Astrocyte of the spinal cord (primary cell): ENCODE measurements at regions not wholly inside any gene's neighbourhood (a gene's known extent, or its start where the extent isn't known, plus 50 kb on each side); places are given as distances from the start of the nearest gene placed in this dataset.

Experiments used
- DNase-seq: peaks from one replicate; pipeline ENCODE4 v3.0.0; 2011; ENCODE audit warnings: low read depth, low spot score
- H3K4me3 ChIP-seq: 2 replicates; pipeline ENCODE4 v1.5.1; 2011; ENCODE audit warnings: low read depth, mild to moderate bottlenecking, low read length, moderate library complexity
- in situ Hi-C: cut with HindIII; loops from 2 replicates; pipeline ENCODE4 v1.10.0; 2017; ENCODE audit warnings: low sequenced_read_pairs
- TF ChIP-seq, protein P1 (sequence below): IDR thresholded peaks from 2 replicates; pipeline ENCODE4 v1.5.1; 2012; ENCODE audit warnings: low read depth, mild to moderate bottlenecking, low read length, inconsistent platforms

DNA sequence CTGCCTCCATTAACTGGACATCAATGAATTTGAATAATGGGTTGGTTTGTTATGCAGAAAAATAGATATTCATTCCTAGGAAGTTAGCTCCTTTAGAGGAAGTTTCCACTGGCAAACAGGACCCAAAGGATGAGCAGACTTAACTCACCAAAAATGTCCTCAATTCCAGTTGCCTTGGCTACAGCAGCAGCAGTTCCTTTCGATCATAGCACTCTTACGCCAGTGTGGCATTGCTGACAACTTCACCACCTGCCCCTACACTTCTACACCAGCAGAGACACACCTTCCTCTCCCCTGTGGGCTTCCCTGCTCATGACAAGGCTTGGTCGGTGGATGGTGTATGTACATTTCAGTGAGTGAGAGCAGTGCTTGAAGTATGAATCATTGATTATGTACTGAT is 532.8 kb downstream of the QKI start:
- TF ChIP-seq, protein P1, sequence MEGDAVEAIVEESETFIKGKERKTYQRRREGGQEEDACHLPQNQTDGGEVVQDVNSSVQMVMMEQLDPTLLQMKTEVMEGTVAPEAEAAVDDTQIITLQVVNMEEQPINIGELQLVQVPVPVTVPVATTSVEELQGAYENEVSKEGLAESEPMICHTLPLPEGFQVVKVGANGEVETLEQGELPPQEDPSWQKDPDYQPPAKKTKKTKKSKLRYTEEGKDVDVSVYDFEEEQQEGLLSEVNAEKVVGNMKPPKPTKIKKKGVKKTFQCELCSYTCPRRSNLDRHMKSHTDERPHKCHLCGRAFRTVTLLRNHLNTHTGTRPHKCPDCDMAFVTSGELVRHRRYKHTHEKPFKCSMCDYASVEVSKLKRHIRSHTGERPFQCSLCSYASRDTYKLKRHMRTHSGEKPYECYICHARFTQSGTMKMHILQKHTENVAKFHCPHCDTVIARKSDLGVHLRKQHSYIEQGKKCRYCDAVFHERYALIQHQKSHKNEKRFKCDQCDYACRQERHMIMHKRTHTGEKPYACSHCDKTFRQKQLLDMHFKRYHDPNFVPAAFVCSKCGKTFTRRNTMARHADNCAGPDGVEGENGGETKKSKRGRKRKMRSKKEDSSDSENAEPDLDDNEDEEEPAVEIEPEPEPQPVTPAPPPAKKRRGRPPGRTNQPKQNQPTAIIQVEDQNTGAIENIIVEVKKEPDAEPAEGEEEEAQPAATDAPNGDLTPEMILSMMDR: no peak
- in situ Hi-C loops: no loop called here
- no peak overlapping the region for H3K4me3 ChIP-seq
- DNase-seq: no peak

DNA sequence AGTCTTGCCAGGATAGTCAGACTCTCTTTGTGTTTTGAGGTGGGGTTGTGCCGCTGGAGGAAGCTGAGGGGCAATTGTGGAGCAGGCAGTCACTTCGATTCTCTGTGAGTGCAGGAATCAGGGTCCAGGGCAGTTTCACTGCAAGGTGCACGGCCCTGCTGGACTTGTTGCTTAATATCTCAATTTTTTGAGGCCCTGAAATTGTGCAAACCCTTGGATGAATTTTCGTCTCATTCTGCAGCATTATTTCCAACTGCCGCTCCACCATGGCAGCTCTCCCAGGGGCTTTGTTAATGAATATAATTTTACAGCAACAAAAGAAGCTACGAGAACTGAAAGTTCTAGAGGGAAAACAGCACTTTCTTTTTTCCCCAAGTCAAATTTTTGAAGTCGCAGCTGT is 531.9 kb downstream of the QKI start:
- DNase-seq: no peak
- no peak overlapping the region for H3K4me3 ChIP-seq
- in situ Hi-C loops: no loop called here
- TF ChIP-seq, protein P1: no peak

DNA sequence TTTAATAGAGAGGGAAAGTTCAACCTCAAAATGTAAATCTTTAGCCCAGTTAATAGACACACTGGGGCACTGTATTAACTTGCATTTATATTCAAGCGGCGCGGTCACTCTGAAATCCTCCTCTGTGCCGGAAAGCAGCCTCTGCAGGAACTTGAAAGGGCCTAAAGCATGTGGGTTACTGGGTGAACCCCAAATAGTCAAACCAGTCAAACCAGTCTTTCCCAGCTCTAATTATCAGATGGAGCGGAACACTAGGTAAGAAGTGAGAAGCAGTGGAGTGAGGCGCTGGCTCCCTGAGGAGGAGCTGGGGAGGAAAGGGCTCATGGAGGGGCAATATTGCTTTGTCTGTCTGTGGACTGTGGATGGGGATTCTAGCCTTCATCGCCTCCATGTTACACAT is 531.3 kb downstream of the QKI start:
- in situ Hi-C loops: no loop called here
- no peak overlapping the region for H3K4me3 ChIP-seq
- DNase-seq: no peak
- TF ChIP-seq, protein P1: no peak

GRCh38 chr6:163944897-163945296 is 530.4 kb downstream of the QKI start:
- no peak overlapping the region for H3K4me3 ChIP-seq
- in situ Hi-C loops: no loop called here
- TF ChIP-seq, protein P1: no peak
- no peak for DNase-seq

- in situ Hi-C loops: no loop called here
- peak; percentile 54 for DNase-seq
- H3K4me3 ChIP-seq: peak overlapping the region; percentile 31
- TF ChIP-seq, protein P1: no peak
Measured at GRCh38 chr6:163943607-163944385, 529.3 kb downstream of the QKI start.

DNA sequence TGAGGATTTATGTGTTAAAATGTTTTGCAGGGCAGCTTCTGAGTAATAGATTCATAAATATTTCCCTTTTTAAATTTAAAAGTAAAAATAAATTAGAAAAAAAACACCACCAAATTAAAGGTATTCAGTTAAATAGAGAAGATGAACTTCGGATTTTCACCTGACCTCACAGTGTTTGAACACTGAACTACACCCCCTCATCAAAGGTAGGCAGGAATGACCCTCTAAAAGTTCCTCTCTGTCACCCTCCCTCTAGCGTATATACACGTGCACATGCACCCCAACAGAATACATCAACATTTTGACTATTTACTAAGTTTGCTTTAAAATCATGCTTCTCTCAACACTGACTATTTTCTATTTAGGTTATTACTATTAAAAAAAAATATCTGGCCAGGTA is 528.3 kb downstream of the QKI start:
- TF ChIP-seq, protein P1: no peak
- DNase-seq: no peak
- H3K4me3 ChIP-seq: no peak overlapping the region
- in situ Hi-C loops: no loop called here
